ENCODE measurements at regions not wholly inside any gene's neighbourhood (a gene's known extent, or its start where the extent isn't known, plus 50 kb on each side); places are given as distances from the start of the nearest gene placed in this dataset.
"Not testable (repeated sequence)": the region's sequence is repeated elsewhere in the genome, so short reads cannot be mapped to it uniquely, and the experiment has no call there.

- Histone ChIP-seq H3K4me3 (no peak overlapping the region), H3K36me3 (no peaks in the 10 kb centered on the region), H3K9me3 (no peaks in the 10 kb centered on the region), H3K27ac (no peak overlapping the region), H3K4me1 (no peaks in the 10 kb centered on the region), H3K27me3 (ENCODE audit: low read depth) (no peaks in the 10 kb centered on the region)
- TF ChIP-seq CTCF (IDR thresholded peaks at IDR 0.05), result no peak
- intact Hi-C loops (cut with DNase I), result no loop called here
- DNase-seq, result no peak
- no peak for ATAC-seq
Measured at GRCh38 chr1:242811092-242811840, 286.8 kb upstream of the PLD5 start.

- no peak for TF ChIP-seq CTCF (IDR thresholded peaks at IDR 0.05)
- no peaks in the 10 kb centered on the region for H3K27me3 ChIP-seq (ENCODE audit: low read depth)
- intact Hi-C loops (cut with DNase I), result no loop called here
- ATAC-seq (no peak), DNase-seq (no peak)
- H3K9me3 ChIP-seq, result no peaks in the 10 kb centered on the region
- H3K4me3 ChIP-seq, result no peak overlapping the region
- no peak overlapping the region for H3K27ac ChIP-seq
- H3K36me3 ChIP-seq, result no peaks in the 10 kb centered on the region
- H3K4me1 ChIP-seq, result no peaks in the 10 kb centered on the region
Measured at GRCh38 chr1:242806324-242806723, 281.8 kb upstream of the PLD5 start.

- H3K4me1 ChIP-seq; H3K36me3 ChIP-seq; DNase-seq; intact Hi-C loops (cut with DNase I); H3K27ac ChIP-seq; H3K9me3 ChIP-seq; H3K4me3 ChIP-seq; ATAC-seq; H3K27me3 ChIP-seq (ENCODE audit: low read depth): not testable (repeated sequence)
Measured at GRCh38 chr1:242805360-242805759, 280.9 kb upstream of the PLD5 start.

- Histone ChIP-seq H3K4me1 (no peaks in the 10 kb centered on the region), H3K27ac (no peak overlapping the region), H3K27me3 (ENCODE audit: low read depth) (no peaks in the 10 kb centered on the region), H3K4me3 (no peak overlapping the region), H3K9me3 (no peaks in the 10 kb centered on the region), H3K36me3 (no peaks in the 10 kb centered on the region)
- no peak for TF ChIP-seq CTCF (IDR thresholded peaks at IDR 0.05)
- no peak for ATAC-seq
- intact Hi-C loops (cut with DNase I), result no loop called here
- no peak for DNase-seq
Measured at GRCh38 chr1:242802973-242803372, 278.5 kb upstream of the PLD5 start.

- H3K27ac ChIP-seq, result no peak overlapping the region
- ATAC-seq (no peak), DNase-seq (no peak)
- no peaks in the 10 kb centered on the region for H3K27me3 ChIP-seq (ENCODE audit: low read depth)
- no peaks in the 10 kb centered on the region for H3K9me3 ChIP-seq
- intact Hi-C loops (cut with DNase I), result no loop called here
- no peak overlapping the region for H3K4me3 ChIP-seq
- H3K36me3 ChIP-seq, result no peaks in the 10 kb centered on the region
- H3K4me1 ChIP-seq, result no peaks in the 10 kb centered on the region
- no peak for TF ChIP-seq CTCF (IDR thresholded peaks at IDR 0.05)
Measured at GRCh38 chr1:242800521-242800920, 276.0 kb upstream of the PLD5 start.

- Histone ChIP-seq H3K27ac (no peak overlapping the region), H3K27me3 (ENCODE audit: low read depth) (no peaks in the 10 kb centered on the region), H3K9me3 (no peaks in the 10 kb centered on the region), H3K4me3 (no peak overlapping the region), H3K36me3 (no peaks in the 10 kb centered on the region), H3K4me1 (no peaks in the 10 kb centered on the region)
- TF ChIP-seq CTCF (IDR thresholded peaks at IDR 0.05), result no peak
- ATAC-seq (no peak), DNase-seq (no peak)
- intact Hi-C loops (cut with DNase I), result no loop called here
Measured at GRCh38 chr1:242797856-242798255, 273.4 kb upstream of the PLD5 start.

Data from lower lobe of right lung (tissue), 2 donors.